Inflammatory macrophage treated with lipopolysaccharide for 4 hours (primary cell): ENCODE measurements at regions not wholly inside any gene's neighbourhood (a gene's known extent, or its start where the extent isn't known, plus 50 kb on each side); places are given as distances from the start of the nearest gene placed in this dataset.
"Not testable (repeated sequence)": the region's sequence is repeated elsewhere in the genome, so short reads cannot be mapped to it uniquely, and the experiment has no call there.

ENCODE experiments used
- DNase-seq: peaks from one replicate; pipeline ENCODE4 v3.0.0-alpha.2; 2020

GRCh38 chr9:720239-720881 lies 121.1 kb upstream of the DMRT1 start:
- DNase-seq: no peak

- DNase-seq: no peak
Measured at GRCh38 chr9:722388-722980, 119.0 kb upstream of the DMRT1 start.

GRCh38 chr9:724461-724860 lies 117.0 kb upstream of the DMRT1 start:
- not testable (repeated sequence) for DNase-seq

- no peak for DNase-seq
Measured at GRCh38 chr9:726005-726404, 115.5 kb upstream of the DMRT1 start.

GRCh38 chr9:727767-728166 lies 113.7 kb upstream of the DMRT1 start:
- no peak for DNase-seq

GRCh38 chr9:728535-728934 lies 113.0 kb upstream of the DMRT1 start:
- no peak for DNase-seq

- no peak for DNase-seq
Measured at GRCh38 chr9:731474-731873, 110.0 kb upstream of the DMRT1 start.

GRCh38 chr9:734831-735511 lies 106.5 kb upstream of the DMRT1 start:
- no peak for DNase-seq

- DNase-seq: no peak
Measured at GRCh38 chr9:737400-738120, 103.9 kb upstream of the DMRT1 start.

GRCh38 chr9:738209-738915 lies 103.1 kb upstream of the DMRT1 start:
- DNase-seq: no peak

GRCh38 chr9:739362-739761 lies 102.1 kb upstream of the DMRT1 start:
- DNase-seq: no peak

- no peak for DNase-seq
Measured at GRCh38 chr9:740221-740620, 101.3 kb upstream of the DMRT1 start.

GRCh38 chr9:742104-742503 lies 99.4 kb upstream of the DMRT1 start:
- DNase-seq: no peak

GRCh38 chr9:742914-743589 lies 98.4 kb upstream of the DMRT1 start:
- DNase-seq: no peak

- no peak for DNase-seq
Measured at GRCh38 chr9:744046-744712, 97.3 kb upstream of the DMRT1 start.

GRCh38 chr9:744790-745484 lies 96.6 kb upstream of the DMRT1 start:
- no peak for DNase-seq

- no peak for DNase-seq
Measured at GRCh38 chr9:745761-746380, 95.6 kb upstream of the DMRT1 start.

- no peak for DNase-seq
Measured at GRCh38 chr9:746661-747434, 94.6 kb upstream of the DMRT1 start.

- DNase-seq: no peak
Measured at GRCh38 chr9:747567-747966, 93.9 kb upstream of the DMRT1 start.
